ENCODE measurements at regions not wholly inside any gene's neighbourhood (a gene's known extent, or its start where the extent isn't known, plus 50 kb on each side); places are given as distances from the start of the nearest gene placed in this dataset.

DNA sequence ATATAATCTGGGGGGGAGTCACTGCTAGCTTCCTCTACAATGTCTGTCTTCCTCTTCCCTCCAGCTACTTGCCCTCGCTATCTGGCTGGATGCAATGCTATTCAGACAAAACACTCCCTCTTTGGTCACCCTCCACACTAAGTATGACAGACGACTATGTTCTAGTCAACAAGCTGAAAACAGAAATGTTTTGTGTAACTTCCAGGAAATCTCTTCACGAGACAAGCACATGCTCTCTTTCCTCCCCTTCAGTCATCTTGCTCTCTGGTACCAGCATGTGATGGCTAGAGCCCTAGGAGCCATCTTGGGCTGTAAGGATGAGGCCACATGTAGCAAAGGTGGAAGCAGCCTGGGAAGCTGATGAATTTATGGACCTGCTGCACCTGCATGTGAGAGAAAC lies 151.3 kb downstream of the ARRDC4 start:
- Histone ChIP-seq H3K4me3 (ENCODE audit: low read depth in 1 of 2, low read length in 2 of 2) (no peak overlapping the region), H3K9me3 (ENCODE audit: control insufficient read depth in 2 of 2, insufficient read depth in 1 of 2, low read depth in 1 of 2, low read length in 1 of 2) (no peaks in the 10 kb centered on the region), H3K27ac (ENCODE audit: low read depth in 2 of 2, low read length in 1 of 2) (no peak overlapping the region), H3K27me3 (ENCODE audit: control insufficient read depth in 1 of 2, insufficient read depth in 2 of 2, low read length in 2 of 2) (peaks cover 0 to 3% of the 10 kb centered on the region in 2 donors), H3K4me1 (ENCODE audit: control insufficient read depth in 2 of 2, insufficient read depth in 2 of 2, low read length in 1 of 2) (no peaks in the 10 kb centered on the region), H3K36me3 (ENCODE audit: control insufficient read depth in 2 of 2, insufficient read depth in 2 of 2, low read length in 1 of 2) (no peaks in the 10 kb centered on the region)
- WGBS, 2 donors: 63 to 70% methylated on average over 3 of the region's 3 CpGs

DNA sequence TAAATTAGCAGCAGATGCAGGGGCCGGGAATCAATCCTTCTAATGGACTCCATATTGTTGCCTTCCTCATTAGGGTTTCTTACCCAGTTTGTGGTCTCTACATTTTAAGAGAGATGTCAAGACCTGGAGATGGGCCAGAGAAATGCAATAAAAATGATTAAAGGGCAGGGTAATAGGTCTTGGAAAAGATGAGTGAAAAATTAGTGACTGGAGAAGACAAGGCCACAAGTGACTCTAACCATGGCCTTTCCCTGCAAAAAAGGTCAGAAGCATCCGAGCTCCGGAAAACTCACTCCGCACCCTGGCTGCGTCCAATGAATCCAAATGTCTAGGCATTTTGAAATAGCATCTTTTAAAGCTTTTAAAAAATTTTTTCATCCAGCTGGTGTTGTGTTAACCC lies 152.8 kb downstream of the ARRDC4 start:
- Histone ChIP-seq H3K36me3 (ENCODE audit: control insufficient read depth in 2 of 2, insufficient read depth in 2 of 2, low read length in 1 of 2) (no peaks in the 10 kb centered on the region), H3K27me3 (ENCODE audit: control insufficient read depth in 1 of 2, insufficient read depth in 2 of 2, low read length in 2 of 2) (no peaks in the 10 kb centered on the region), H3K9me3 (ENCODE audit: control insufficient read depth in 2 of 2, insufficient read depth in 1 of 2, low read depth in 1 of 2, low read length in 1 of 2) (no peaks in the 10 kb centered on the region), H3K27ac (ENCODE audit: low read depth in 2 of 2, low read length in 1 of 2) (no peak overlapping the region), H3K4me3 (ENCODE audit: low read depth in 1 of 2, low read length in 2 of 2) (no peak overlapping the region), H3K4me1 (ENCODE audit: control insufficient read depth in 2 of 2, insufficient read depth in 2 of 2, low read length in 1 of 2) (no peaks in the 10 kb centered on the region)
- 90% methylated on average over 5 of the region's 5 CpGs for WGBS, 2 donors

- Histone ChIP-seq H3K4me3 (ENCODE audit: low read depth in 1 of 2, low read length in 2 of 2) (no peak overlapping the region), H3K4me1 (ENCODE audit: control insufficient read depth in 2 of 2, insufficient read depth in 2 of 2, low read length in 1 of 2) (peaks cover 0 to 6% of the 10 kb centered on the region in 2 donors), H3K36me3 (ENCODE audit: control insufficient read depth in 2 of 2, insufficient read depth in 2 of 2, low read length in 1 of 2) (no peaks in the 10 kb centered on the region), H3K9me3 (ENCODE audit: control insufficient read depth in 2 of 2, insufficient read depth in 1 of 2, low read depth in 1 of 2, low read length in 1 of 2) (no peaks in the 10 kb centered on the region), H3K27ac (ENCODE audit: low read depth in 2 of 2, low read length in 1 of 2) (no peak overlapping the region), H3K27me3 (ENCODE audit: control insufficient read depth in 1 of 2, insufficient read depth in 2 of 2, low read length in 2 of 2) (no peaks in the 10 kb centered on the region)
- 84 to 88% methylated on average over 3 of the region's 3 CpGs for WGBS, 2 donors
Measured at GRCh38 chr15:98120561-98120960, 160.1 kb downstream of the ARRDC4 start.

- Histone ChIP-seq H3K9me3 (ENCODE audit: control insufficient read depth in 2 of 2, insufficient read depth in 1 of 2, low read depth in 1 of 2, low read length in 1 of 2) (no peaks in the 10 kb centered on the region), H3K27ac (ENCODE audit: low read depth in 2 of 2, low read length in 1 of 2) (no peak overlapping the region), H3K27me3 (ENCODE audit: control insufficient read depth in 1 of 2, insufficient read depth in 2 of 2, low read length in 2 of 2) (no peaks in the 10 kb centered on the region), H3K4me3 (ENCODE audit: low read depth in 1 of 2, low read length in 2 of 2) (no peak overlapping the region), H3K4me1 (ENCODE audit: control insufficient read depth in 2 of 2, insufficient read depth in 2 of 2, low read length in 1 of 2) (peaks cover 0 to 6% of the 10 kb centered on the region in 2 donors), H3K36me3 (ENCODE audit: control insufficient read depth in 2 of 2, insufficient read depth in 2 of 2, low read length in 1 of 2) (no peaks in the 10 kb centered on the region)
- 60 to 70% methylated on average over 5 of the region's 5 CpGs for WGBS, 2 donors
Measured at GRCh38 chr15:98121536-98121935, 161.0 kb downstream of the ARRDC4 start.

DNA sequence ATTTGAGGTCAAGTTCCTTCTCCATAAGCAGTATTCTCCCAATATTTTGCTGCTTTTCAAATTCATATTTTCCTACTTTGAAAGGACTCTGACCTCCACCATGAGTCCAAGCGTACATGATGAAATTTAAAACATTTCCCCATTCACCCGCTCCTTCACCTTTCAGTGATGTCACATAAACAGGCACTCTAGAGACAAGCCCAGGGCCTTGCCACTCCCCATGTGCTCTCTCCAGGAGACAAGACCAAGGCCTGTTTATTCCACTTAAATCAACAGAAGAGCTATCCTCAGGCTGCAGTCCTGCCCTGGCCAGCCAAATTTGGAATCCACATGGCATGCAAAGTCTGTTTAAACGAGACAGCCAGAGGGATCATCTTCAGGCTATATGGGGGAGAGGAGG lies 161.5 kb downstream of the ARRDC4 start:
- no peaks in the 10 kb centered on the region for H3K36me3 ChIP-seq (ENCODE audit: control insufficient read depth in 2 of 2, insufficient read depth in 2 of 2, low read length in 1 of 2)
- peaks cover 0 to 6% of the 10 kb centered on the region in 2 donors for H3K4me1 ChIP-seq (ENCODE audit: control insufficient read depth in 2 of 2, insufficient read depth in 2 of 2, low read length in 1 of 2)
- 62 to 64% methylated on average over 3 of the region's 3 CpGs for WGBS, 2 donors
- H3K27me3 ChIP-seq (ENCODE audit: control insufficient read depth in 1 of 2, insufficient read depth in 2 of 2, low read length in 2 of 2): no peaks in the 10 kb centered on the region
- no peak overlapping the region for H3K27ac ChIP-seq (ENCODE audit: low read depth in 2 of 2, low read length in 1 of 2)
- H3K4me3 ChIP-seq (ENCODE audit: low read depth in 1 of 2, low read length in 2 of 2): no peak overlapping the region
- H3K9me3 ChIP-seq (ENCODE audit: control insufficient read depth in 2 of 2, insufficient read depth in 1 of 2, low read depth in 1 of 2, low read length in 1 of 2): no peaks in the 10 kb centered on the region

GRCh38 chr15:98123297-98123696 lies 162.8 kb downstream of the ARRDC4 start:
- H3K27ac ChIP-seq (ENCODE audit: low read depth in 2 of 2, low read length in 1 of 2): no peak overlapping the region
- H3K9me3 ChIP-seq (ENCODE audit: control insufficient read depth in 2 of 2, insufficient read depth in 1 of 2, low read depth in 1 of 2, low read length in 1 of 2): no peaks in the 10 kb centered on the region
- whole genome bisulfite sequencing, 2 donors: 54 to 67% methylated on average over 3 of the region's 3 CpGs
- H3K36me3 ChIP-seq (ENCODE audit: control insufficient read depth in 2 of 2, insufficient read depth in 2 of 2, low read length in 1 of 2): no peaks in the 10 kb centered on the region
- H3K4me1 ChIP-seq (ENCODE audit: control insufficient read depth in 2 of 2, insufficient read depth in 2 of 2, low read length in 1 of 2): peaks cover 0 to 6% of the 10 kb centered on the region in 2 donors
- H3K4me3 ChIP-seq (ENCODE audit: low read depth in 1 of 2, low read length in 2 of 2): no peak overlapping the region
- H3K27me3 ChIP-seq (ENCODE audit: control insufficient read depth in 1 of 2, insufficient read depth in 2 of 2, low read length in 2 of 2): no peaks in the 10 kb centered on the region

DNA sequence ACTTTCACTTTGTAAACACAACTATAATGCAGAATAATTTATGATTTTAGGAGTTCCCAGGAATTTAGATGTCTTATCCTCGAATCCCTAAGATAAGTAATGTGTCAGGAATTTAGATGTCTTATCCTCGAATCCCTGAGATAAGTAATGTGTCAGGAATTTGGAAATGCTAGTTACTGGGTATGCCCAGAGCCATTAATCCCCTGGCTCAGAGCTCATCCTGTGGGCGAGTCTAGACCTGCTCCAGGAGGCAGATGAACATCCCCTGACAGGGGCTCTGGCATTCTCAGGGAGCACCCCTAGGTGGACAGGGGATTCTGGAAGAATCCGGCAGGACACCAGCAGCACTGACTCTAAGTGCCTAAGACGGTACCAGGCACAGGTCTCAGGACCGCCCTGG lies 163.3 kb downstream of the ARRDC4 start:
- WGBS, 2 donors: 55 to 60% methylated on average over 6 of the region's 6 CpGs
- Histone ChIP-seq H3K9me3 (ENCODE audit: control insufficient read depth in 2 of 2, insufficient read depth in 1 of 2, low read depth in 1 of 2, low read length in 1 of 2) (no peaks in the 10 kb centered on the region), H3K27ac (ENCODE audit: low read depth in 2 of 2, low read length in 1 of 2) (no peak overlapping the region), H3K27me3 (ENCODE audit: control insufficient read depth in 1 of 2, insufficient read depth in 2 of 2, low read length in 2 of 2) (no peaks in the 10 kb centered on the region), H3K4me3 (ENCODE audit: low read depth in 1 of 2, low read length in 2 of 2) (no peak overlapping the region), H3K4me1 (ENCODE audit: control insufficient read depth in 2 of 2, insufficient read depth in 2 of 2, low read length in 1 of 2) (peaks cover 0 to 6% of the 10 kb centered on the region in 2 donors), H3K36me3 (ENCODE audit: control insufficient read depth in 2 of 2, insufficient read depth in 2 of 2, low read length in 1 of 2) (no peaks in the 10 kb centered on the region)

DNA sequence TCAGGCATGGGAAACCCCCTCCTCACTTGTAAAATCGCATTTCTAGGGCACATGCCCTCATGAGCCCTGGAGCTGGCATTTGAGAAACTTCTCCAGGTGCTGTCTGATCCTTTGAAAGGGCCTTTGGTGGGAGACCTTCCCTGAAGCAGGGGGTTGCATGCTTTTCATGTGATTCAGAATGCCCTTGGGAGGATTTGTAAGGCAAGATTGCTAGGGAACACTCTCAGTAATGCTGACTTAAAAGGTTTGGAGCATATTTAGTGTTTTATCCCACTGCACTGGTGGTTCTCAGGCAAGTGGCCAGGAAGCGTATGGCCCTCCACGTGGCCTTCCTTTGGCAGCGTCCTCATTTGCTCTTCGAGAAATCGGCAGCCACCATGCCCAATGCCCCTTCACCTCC lies 164.1 kb downstream of the ARRDC4 start:
- no peaks in the 10 kb centered on the region for H3K36me3 ChIP-seq (ENCODE audit: control insufficient read depth in 2 of 2, insufficient read depth in 2 of 2, low read length in 1 of 2)
- H3K4me3 ChIP-seq (ENCODE audit: low read depth in 1 of 2, low read length in 2 of 2): no peak overlapping the region
- H3K4me1 ChIP-seq (ENCODE audit: control insufficient read depth in 2 of 2, insufficient read depth in 2 of 2, low read length in 1 of 2): peaks cover 0 to 6% of the 10 kb centered on the region in 2 donors
- H3K9me3 ChIP-seq (ENCODE audit: control insufficient read depth in 2 of 2, insufficient read depth in 1 of 2, low read depth in 1 of 2, low read length in 1 of 2): no peaks in the 10 kb centered on the region
- 84 to 92% methylated on average over 6 of the region's 6 CpGs for WGBS, 2 donors
- no peak overlapping the region for H3K27ac ChIP-seq (ENCODE audit: low read depth in 2 of 2, low read length in 1 of 2)
- H3K27me3 ChIP-seq (ENCODE audit: control insufficient read depth in 1 of 2, insufficient read depth in 2 of 2, low read length in 2 of 2): no peaks in the 10 kb centered on the region

DNA sequence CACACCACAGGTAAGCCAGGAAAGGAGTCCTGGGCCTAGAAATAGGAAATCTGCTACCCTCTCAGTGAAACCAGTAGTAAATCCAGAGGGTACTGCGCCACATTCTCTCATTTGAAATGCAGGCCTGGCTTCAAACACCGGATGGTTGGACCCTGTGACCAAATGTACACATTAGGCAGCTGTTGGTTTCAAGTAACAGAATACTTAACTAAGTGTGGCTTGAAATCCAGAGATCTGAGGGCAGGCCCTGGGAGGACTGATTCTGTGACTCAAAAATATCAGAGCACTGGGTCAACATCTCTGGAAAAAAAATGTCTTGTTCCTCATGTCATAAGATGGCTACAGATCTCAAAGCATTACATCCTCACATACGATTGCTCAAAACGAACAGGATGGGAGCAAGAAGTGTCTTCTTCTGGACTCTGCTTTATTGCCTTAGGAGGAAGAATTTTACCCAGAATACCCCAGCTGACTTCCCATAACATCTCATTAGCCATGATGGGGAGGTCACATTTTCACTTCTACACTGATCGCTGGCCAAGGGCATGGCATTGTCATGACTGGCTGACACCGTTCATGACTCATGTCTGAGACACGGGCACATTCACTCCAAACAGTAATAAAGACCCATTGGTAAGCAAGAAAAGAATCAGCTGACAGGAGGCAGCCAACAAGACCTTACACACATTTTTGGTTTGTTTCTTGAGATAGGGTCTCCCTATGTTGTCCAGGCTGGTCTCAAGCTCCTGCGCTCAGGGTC lies 166.0 kb downstream of the ARRDC4 start:
- peaks cover 0 to 6% of the 10 kb centered on the region in 2 donors for H3K4me1 ChIP-seq (ENCODE audit: control insufficient read depth in 2 of 2, insufficient read depth in 2 of 2, low read length in 1 of 2)
- H3K9me3 ChIP-seq (ENCODE audit: control insufficient read depth in 2 of 2, insufficient read depth in 1 of 2, low read depth in 1 of 2, low read length in 1 of 2): no peaks in the 10 kb centered on the region
- H3K27ac ChIP-seq (ENCODE audit: low read depth in 2 of 2, low read length in 1 of 2): no peak overlapping the region
- H3K27me3 ChIP-seq (ENCODE audit: control insufficient read depth in 1 of 2, insufficient read depth in 2 of 2, low read length in 2 of 2): no peaks in the 10 kb centered on the region
- H3K4me3 ChIP-seq (ENCODE audit: low read depth in 1 of 2, low read length in 2 of 2): no peak overlapping the region
- no peaks in the 10 kb centered on the region for H3K36me3 ChIP-seq (ENCODE audit: control insufficient read depth in 2 of 2, insufficient read depth in 2 of 2, low read length in 1 of 2)
- WGBS, 2 donors: 78 to 83% methylated on average over 8 of the region's 8 CpGs

DNA sequence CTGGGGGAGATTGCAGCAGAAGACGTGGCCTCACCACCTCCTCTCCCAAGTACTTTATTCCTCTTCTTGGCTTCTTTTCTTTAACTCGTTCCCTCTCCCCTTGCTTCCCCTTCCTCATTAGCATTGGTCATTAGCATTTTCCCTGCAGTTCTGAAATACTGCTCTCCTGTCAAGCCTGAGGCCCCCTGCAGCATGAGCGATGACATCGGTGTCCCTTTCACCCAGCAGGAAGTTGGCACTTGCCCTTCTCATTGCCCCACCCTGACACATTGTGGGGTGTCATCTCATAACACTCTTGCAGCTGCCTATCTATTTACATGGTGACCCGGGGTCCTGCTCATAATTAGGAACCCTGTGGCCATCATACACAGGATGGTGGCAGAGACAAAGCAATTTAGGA lies 167.1 kb downstream of the ARRDC4 start:
- Histone ChIP-seq H3K27ac (ENCODE audit: low read depth in 2 of 2, low read length in 1 of 2) (no peak overlapping the region), H3K4me1 (ENCODE audit: control insufficient read depth in 2 of 2, insufficient read depth in 2 of 2, low read length in 1 of 2) (peaks cover 0 to 6% of the 10 kb centered on the region in 2 donors), H3K4me3 (ENCODE audit: low read depth in 1 of 2, low read length in 2 of 2) (no peak overlapping the region), H3K9me3 (ENCODE audit: control insufficient read depth in 2 of 2, insufficient read depth in 1 of 2, low read depth in 1 of 2, low read length in 1 of 2) (no peaks in the 10 kb centered on the region), H3K27me3 (ENCODE audit: control insufficient read depth in 1 of 2, insufficient read depth in 2 of 2, low read length in 2 of 2) (no peaks in the 10 kb centered on the region), H3K36me3 (ENCODE audit: control insufficient read depth in 2 of 2, insufficient read depth in 2 of 2, low read length in 1 of 2) (no peaks in the 10 kb centered on the region)
- WGBS, 2 donors: 49 to 54% methylated on average over 5 of the region's 5 CpGs
